WTC11 (cell line): ENCODE measurements at regions not wholly inside any gene's neighbourhood (a gene's known extent, or its start where the extent isn't known, plus 50 kb on each side); places are given as distances from the start of the nearest gene placed in this dataset.

ENCODE experiments used
- ATAC-seq: fragments of 200-7000 bp; cut with Tn5 transposase; 2 replicates; pipeline ENCODE4 v1.10.0; 2021; ENCODE audit warnings: mild to moderate bottlenecking, moderate library complexity
- CTCF ChIA-PET: fragments of 300-600 bp; sonication (Branson Sonifier 250); formaldehyde crosslinking; loops from one replicate; lab custom pipeline; 2021; ENCODE audit warnings: antibody characterized with exemption; lab: Charles Lee
- POLR2A ChIA-PET: fragments of 350-600 bp; sonication (Branson Sonifier 250); formaldehyde crosslinking; loops from one replicate; lab custom pipeline; 2021; ENCODE audit warnings: antibody characterized with exemption; lab: Charles Lee
- DNase-seq: peaks from one replicate; pipeline ENCODE4 v3.0.0; 2021; ENCODE audit warnings: low spot score
- H3K27ac Mint-ChIP-seq: 2 replicates; pipeline ENCODE4 v1.8.0; 2021; ENCODE audit warnings: mixed read lengths
- H3K27me3 Mint-ChIP-seq: 2 replicates; pipeline ENCODE4 v1.8.0; 2021; ENCODE audit warnings: low read depth, mild to moderate bottlenecking, moderate library complexity, mixed read lengths
- H3K36me3 Mint-ChIP-seq: 2 replicates; pipeline ENCODE4 v1.8.0; 2021; ENCODE audit warnings: mixed read lengths
- H3K4me1 Mint-ChIP-seq: 2 replicates; pipeline ENCODE4 v1.8.0; 2022; ENCODE audit warnings: mixed read lengths
- H3K4me3 Mint-ChIP-seq: 2 replicates; pipeline ENCODE4 v1.8.0; 2021; ENCODE audit warnings: mild to moderate bottlenecking, moderate library complexity, mixed read lengths
- H3K9me3 Mint-ChIP-seq: 2 replicates; pipeline ENCODE4 v1.8.0; 2021; ENCODE audit warnings: mixed read lengths
- AR ChIP-seq: fragments of 250-450 bp; sonication (Bioruptor Pico); IDR thresholded peaks from 2 replicates; pipeline ENCODE4 v1.9.0; 2021; ENCODE audit warnings: mild to moderate bottlenecking
- ATF6 ChIP-seq: sonication (generic); formaldehyde crosslinking; IDR thresholded peaks from 2 replicates; pipeline ENCODE4 v1.8.1; 2023; ENCODE audit warnings: mild to moderate bottlenecking, missing genetic modification reagents
- E2F1 ChIP-seq: sonication (generic); formaldehyde crosslinking; IDR thresholded peaks from 2 replicates; pipeline ENCODE4 v1.8.0; 2022; ENCODE audit warnings: mild to moderate bottlenecking, missing genetic modification reagents
- FOXJ3 ChIP-seq: sonication (generic); formaldehyde crosslinking; IDR thresholded peaks from 2 replicates; pipeline ENCODE4 v1.9.0; 2021; ENCODE audit warnings: missing genetic modification reagents, mild to moderate bottlenecking, borderline replicate concordance
- HMGA2 ChIP-seq: fragments of 250-450 bp; sonication (Bioruptor Pico); IDR thresholded peaks from 2 replicates; pipeline ENCODE4 v1.4.0; 2021; ENCODE audit warnings: mild to moderate bottlenecking, moderate library complexity
- IRF1 ChIP-seq: sonication (generic); formaldehyde crosslinking; IDR thresholded peaks from 2 replicates; pipeline ENCODE4 v1.8.0; 2023; ENCODE audit warnings: missing genetic modification reagents
- JAZF1 ChIP-seq: fragments of 250-450 bp; sonication (Bioruptor Pico); IDR thresholded peaks from 2 replicates; pipeline ENCODE4 v1.9.0; 2021; ENCODE audit warnings: moderate library complexity, mild to moderate bottlenecking, inconsistent platforms
- KAT7 ChIP-seq: sonication (generic); formaldehyde crosslinking; IDR thresholded peaks from 2 replicates; pipeline ENCODE4 v1.8.1; 2023; ENCODE audit warnings: missing genetic modification reagents, mild to moderate bottlenecking, borderline replicate concordance
- MLX ChIP-seq: sonication (generic); formaldehyde crosslinking; IDR thresholded peaks from 2 replicates; pipeline ENCODE4 v1.8.1; 2023; ENCODE audit warnings: mild to moderate bottlenecking, missing genetic modification reagents, moderate library complexity
- RELA ChIP-seq: sonication (generic); formaldehyde crosslinking; IDR thresholded peaks from 2 replicates; pipeline ENCODE4 v1.8.1; 2022; ENCODE audit warnings: missing genetic modification reagents, mild to moderate bottlenecking, borderline replicate concordance
- TEAD4 ChIP-seq: sonication (generic); formaldehyde crosslinking; IDR thresholded peaks from 2 replicates; pipeline ENCODE4 v1.8.0; 2022; ENCODE audit warnings: mild to moderate bottlenecking, missing genetic modification reagents
- ZMAT4 ChIP-seq: fragments of 250-450 bp; sonication (Bioruptor Pico); IDR thresholded peaks from 2 replicates; pipeline ENCODE4 v1.9.0; 2021; ENCODE audit warnings: mild to moderate bottlenecking
- ZNF425 ChIP-seq: fragments of 250-450 bp; sonication (Bioruptor Pico); conservative IDR thresholded peaks from 2 replicates; pipeline ENCODE4 v1.9.0; 2021; ENCODE audit warnings: mild to moderate bottlenecking
- ZSCAN18 ChIP-seq: fragments of 250-450 bp; sonication (Bioruptor Pico); IDR thresholded peaks from 2 replicates; pipeline ENCODE4 v2.1.2; 2022; ENCODE audit warnings: mild to moderate bottlenecking, moderate library complexity

- TF ChIP-seq ZNF425 (CRISPR knock-in tag) = no peak
- no peak for TF ChIP-seq AR
- TF ChIP-seq JAZF1 (CRISPR knock-in tag) = no peak
- no peak for TF ChIP-seq MLX
- TF ChIP-seq, all 79 proteins: peak for 0
Observed at GRCh38 chr4:75376543-75376942, 137.7 kb downstream of the RCHY1 start (continued).

GRCh38 chr4:75371915-75372314 is 142.3 kb downstream of the RCHY1 start:
- no peaks in the 10 kb centered on the region; the same call in 1 of the 2 replicates for H3K27me3 Mint-ChIP-seq
- TF ChIP-seq AR (no peak), ZNF425 (CRISPR knock-in tag) (no peak), FOXJ3 (CRISPR knock-in tag) (no peak), KAT7 (CRISPR knock-in tag) (no peak), RELA (CRISPR knock-in tag) (no peak), HMGA2 (CRISPR knock-in tag) (no peak), E2F1 (CRISPR knock-in tag) (no peak), ZMAT4 (CRISPR knock-in tag) (no peak), ATF6 (CRISPR knock-in tag) (no peak), TEAD4 (CRISPR knock-in tag) (no peak), IRF1 (CRISPR knock-in tag) (no peak), ZSCAN18 (no peak)

More at GRCh38 chr4:75371915-75372314, 142.3 kb downstream of the RCHY1 start:
- H3K4me1 Mint-ChIP-seq = peaks cover 8% of the 10 kb centered on the region
- H3K36me3 Mint-ChIP-seq = 0 out of 2 replicates have a peak, but pooled peaks cover under 1% of the 10 kb centered on the region
- DNase-seq = no peak
- ChIA-PET CTCF (no interaction called here), POLR2A (interaction anchor here (0.8 kb wide), 1 partner anchor 68 kb away, joined by 4 read pairs; no protein-coding TSS in a partner anchor)
- peaks cover 29% of the 10 kb centered on the region for H3K9me3 Mint-ChIP-seq
- no peak overlapping the region for H3K4me3 Mint-ChIP-seq
- H3K27ac Mint-ChIP-seq = no peak overlapping the region
- no peak for ATAC-seq
